ENCODE measurements at regions not wholly inside any gene's neighbourhood (a gene's known extent, or its start where the extent isn't known, plus 50 kb on each side); places are given as distances from the start of the nearest gene placed in this dataset.

- H3K27me3 Mint-ChIP-seq (ENCODE audit: low read depth): peaks cover 1% of the 10 kb centered on the region; the same call in 1 of the 2 replicates
- Histone ChIP-seq H4K20me1 (ENCODE audit: control insufficient read depth, insufficient read depth, insufficient read length) (no peaks in the 10 kb centered on the region), H3K14ac (ENCODE audit: insufficient read depth, low read length) (no peak overlapping the region), H3K23me2 (ENCODE audit: insufficient read length, low read depth, low read length, poor library complexity, severe bottlenecking) (no peaks in the 10 kb centered on the region), H3K4me2 (ENCODE audit: insufficient read depth, insufficient read length, low read length) (no peak overlapping the region), H2BK12ac (ENCODE audit: insufficient read length, low read depth, low read length) (no peak overlapping the region), H2BK120ac (ENCODE audit: low read depth, low read length, poor library complexity, severe bottlenecking) (no peak overlapping the region), H3K4me1 (ENCODE audit: insufficient read depth, low read length) (no peaks in the 10 kb centered on the region; the same call in 1 of the 2 replicates), H2BK15ac (ENCODE audit: low read depth, low read length) (no peak overlapping the region), H3K79me2 (ENCODE audit: insufficient read depth, low read length) (no peaks in the 10 kb centered on the region; the same call in 1 of the 2 replicates), H2AK5ac (ENCODE audit: insufficient read length, low read length) (no peak overlapping the region), H3K23ac (ENCODE audit: insufficient read length, low read depth, low read length) (no peak overlapping the region), H3K27ac (ENCODE audit: insufficient read length, low read depth, low read length) (no peak overlapping the region), H3T11ph (ENCODE audit: low read length) (no peak overlapping the region), H3K9me3 (ENCODE audit: control insufficient read depth, low read depth, low read length) (peaks cover 53% of the 10 kb centered on the region), H2BK5ac (ENCODE audit: insufficient read length, low read length) (no peak overlapping the region), H3K9ac (ENCODE audit: extremely low read depth, insufficient read length, low read length) (no peak overlapping the region), H2AFZ (ENCODE audit: low read length) (no peak overlapping the region), H3K56ac (ENCODE audit: insufficient read length, low read depth, low read length) (no peak overlapping the region), H4K5ac (ENCODE audit: insufficient read length, low read depth, low read length) (no peak overlapping the region), H3K27me3 (ENCODE audit: insufficient read depth, low read length) (no peaks in the 10 kb centered on the region), H2BK20ac (ENCODE audit: low read depth, low read length, poor library complexity, severe bottlenecking) (no peak overlapping the region), H3K79me1 (ENCODE audit: insufficient read depth, low read depth, low read length, poor library complexity, severe bottlenecking) (no peaks in the 10 kb centered on the region), H3K18ac (ENCODE audit: insufficient read length, low read depth, low read length) (no peak overlapping the region), H3K4ac (ENCODE audit: low read depth, low read length) (no peak overlapping the region), H4K91ac (ENCODE audit: insufficient read length, low read depth, low read length) (no peak overlapping the region), H4K8ac (replicated peaks; ENCODE audit: insufficient read length, low read depth, low read length) (no peak overlapping the region)
- H3K9me3 Mint-ChIP-seq: peaks cover 81% of the 10 kb centered on the region in 2 experiments
- no CpG with 5 or more reads among the region's 6 CpGs for WGBS (ENCODE audit: extremely low coverage, insufficient read length, low lambda C conversion rate)
- no peak overlapping the region for H3K27ac Mint-ChIP-seq
- peaks cover 4 to 20% (median 17%) of the 10 kb centered on the region in 3 experiments for H3K36me3 Mint-ChIP-seq (ENCODE audit: insufficient read depth in 1 of 3, low read depth in 3 of 3)
- DNase-seq: no peak
- H3K4me3 Mint-ChIP-seq: no peak overlapping the region
- peaks cover 21 to 29% of the 10 kb centered on the region in 2 experiments for H3K4me1 Mint-ChIP-seq
- TF ChIP-seq CTCF (conservative IDR thresholded peaks at IDR 0.05): no peak
These were observed 120.9 kb downstream of the BEND2 start for GRCh38 chrX:18099745-18100144.
